ENCODE measurements at regions not wholly inside any gene's neighbourhood (a gene's known extent, or its start where the extent isn't known, plus 50 kb on each side); places are given as distances from the start of the nearest gene placed in this dataset.
A peak's percentile ranks its signal among the peaks of the same experiment; 100 is the strongest.
"Not testable (repeated sequence)": the region's sequence is repeated elsewhere in the genome, so short reads cannot be mapped to it uniquely, and the experiment has no call there.

- Histone ChIP-seq H3K36me3 (replicated peaks; ENCODE audit: low read depth, low read length) (no peaks in the 10 kb centered on the region), H4K20me1 (ENCODE audit: insufficient read depth, low read length) (no peaks in the 10 kb centered on the region), H2AFZ (ENCODE audit: low read depth, low read length) (no peak overlapping the region), H3K79me2 (ENCODE audit: low read length) (no peaks in the 10 kb centered on the region), H3K9me3 (ENCODE audit: insufficient read depth, low read length) (no peaks in the 10 kb centered on the region), H3K9ac (ENCODE audit: low read length) (no peak overlapping the region), H3K4me1 (ENCODE audit: low read length) (peaks cover 24% of the 10 kb centered on the region), H3K27ac (ENCODE audit: low read length) (no peak overlapping the region), H3K4me3 (ENCODE audit: low read length) (no peak overlapping the region), H3K4me2 (ENCODE audit: low read length) (no peak overlapping the region), H3K27me3 (ENCODE audit: low read depth, low read length) (no peaks in the 10 kb centered on the region)
- TF ChIP-seq, protein P1, sequence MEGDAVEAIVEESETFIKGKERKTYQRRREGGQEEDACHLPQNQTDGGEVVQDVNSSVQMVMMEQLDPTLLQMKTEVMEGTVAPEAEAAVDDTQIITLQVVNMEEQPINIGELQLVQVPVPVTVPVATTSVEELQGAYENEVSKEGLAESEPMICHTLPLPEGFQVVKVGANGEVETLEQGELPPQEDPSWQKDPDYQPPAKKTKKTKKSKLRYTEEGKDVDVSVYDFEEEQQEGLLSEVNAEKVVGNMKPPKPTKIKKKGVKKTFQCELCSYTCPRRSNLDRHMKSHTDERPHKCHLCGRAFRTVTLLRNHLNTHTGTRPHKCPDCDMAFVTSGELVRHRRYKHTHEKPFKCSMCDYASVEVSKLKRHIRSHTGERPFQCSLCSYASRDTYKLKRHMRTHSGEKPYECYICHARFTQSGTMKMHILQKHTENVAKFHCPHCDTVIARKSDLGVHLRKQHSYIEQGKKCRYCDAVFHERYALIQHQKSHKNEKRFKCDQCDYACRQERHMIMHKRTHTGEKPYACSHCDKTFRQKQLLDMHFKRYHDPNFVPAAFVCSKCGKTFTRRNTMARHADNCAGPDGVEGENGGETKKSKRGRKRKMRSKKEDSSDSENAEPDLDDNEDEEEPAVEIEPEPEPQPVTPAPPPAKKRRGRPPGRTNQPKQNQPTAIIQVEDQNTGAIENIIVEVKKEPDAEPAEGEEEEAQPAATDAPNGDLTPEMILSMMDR (IDR thresholded peaks at IDR 0.05; ENCODE audit: low read depth, low read length), result no peak
Measured at GRCh38 chr10:63692220-63692896, 171.2 kb downstream of the REEP3 start.

DNA sequence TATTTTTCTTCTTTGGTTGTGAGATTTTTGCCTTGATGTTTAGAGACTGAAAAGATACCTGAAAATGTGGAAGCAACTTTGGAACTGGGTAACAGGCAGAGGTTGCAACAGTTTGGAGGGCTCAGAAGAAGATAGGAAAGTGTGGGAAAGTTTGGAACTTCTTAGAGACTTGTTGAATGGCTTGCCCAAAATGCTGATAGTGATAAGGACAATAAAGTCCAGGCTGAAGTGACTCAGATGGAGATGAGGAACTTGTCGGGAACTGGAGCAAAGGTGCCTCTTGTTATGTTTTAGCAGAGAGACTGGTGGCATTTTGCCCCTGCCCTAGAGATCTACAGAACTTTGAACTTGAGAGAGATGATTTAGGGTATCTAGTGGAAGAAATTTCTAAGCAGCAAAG is 171.8 kb downstream of the REEP3 start:
- H3K36me3 ChIP-seq (replicated peaks; ENCODE audit: low read depth, low read length); H3K9ac ChIP-seq (ENCODE audit: low read length); H2AFZ ChIP-seq (ENCODE audit: low read depth, low read length); H3K27me3 ChIP-seq (ENCODE audit: low read depth, low read length); H4K20me1 ChIP-seq (ENCODE audit: insufficient read depth, low read length); H3K79me2 ChIP-seq (ENCODE audit: low read length); H3K4me3 ChIP-seq (ENCODE audit: low read length); H3K4me2 ChIP-seq (ENCODE audit: low read length); H3K9me3 ChIP-seq (ENCODE audit: insufficient read depth, low read length); H3K27ac ChIP-seq (ENCODE audit: low read length): not testable (repeated sequence)
- peaks cover 19% of the 10 kb centered on the region for H3K4me1 ChIP-seq (ENCODE audit: low read length)

DNA sequence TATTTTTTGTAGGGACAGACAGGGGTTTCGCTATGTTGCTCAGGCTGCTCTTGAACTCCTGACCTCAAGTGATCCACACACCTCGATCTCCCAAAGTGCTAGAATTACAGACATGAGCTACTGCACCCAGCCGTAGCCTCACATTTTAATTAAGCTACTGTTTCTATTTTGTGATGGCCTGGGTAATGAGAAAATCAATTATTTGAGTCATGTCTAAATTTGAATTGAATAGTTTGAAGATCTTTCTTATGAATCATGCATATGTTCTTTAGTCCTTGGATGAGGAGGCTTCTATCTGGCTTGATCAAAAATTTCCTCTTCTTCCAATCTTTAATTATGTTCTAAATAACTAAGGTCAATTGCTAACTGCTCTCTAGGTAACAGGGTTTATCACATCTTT is 175.0 kb downstream of the REEP3 start:
- Histone ChIP-seq H3K9ac (ENCODE audit: low read length) (no peak overlapping the region), H3K27me3 (ENCODE audit: low read depth, low read length) (no peaks in the 10 kb centered on the region), H3K9me3 (ENCODE audit: insufficient read depth, low read length) (no peaks in the 10 kb centered on the region), H3K36me3 (replicated peaks; ENCODE audit: low read depth, low read length) (no peaks in the 10 kb centered on the region), H3K27ac (ENCODE audit: low read length) (no peak overlapping the region), H2AFZ (ENCODE audit: low read depth, low read length) (no peak overlapping the region), H3K4me1 (ENCODE audit: low read length) (peaks cover 24% of the 10 kb centered on the region), H3K79me2 (ENCODE audit: low read length) (no peaks in the 10 kb centered on the region), H4K20me1 (ENCODE audit: insufficient read depth, low read length) (no peaks in the 10 kb centered on the region), H3K4me2 (ENCODE audit: low read length) (no peak overlapping the region), H3K4me3 (ENCODE audit: low read length) (no peak overlapping the region)
- TF ChIP-seq EZH2phosphoT487 (IDR thresholded peaks at IDR 0.05; ENCODE audit: low read depth), result no peak
- TF ChIP-seq, protein P1 (IDR thresholded peaks at IDR 0.05; ENCODE audit: low read depth, low read length), result no peak

DNA sequence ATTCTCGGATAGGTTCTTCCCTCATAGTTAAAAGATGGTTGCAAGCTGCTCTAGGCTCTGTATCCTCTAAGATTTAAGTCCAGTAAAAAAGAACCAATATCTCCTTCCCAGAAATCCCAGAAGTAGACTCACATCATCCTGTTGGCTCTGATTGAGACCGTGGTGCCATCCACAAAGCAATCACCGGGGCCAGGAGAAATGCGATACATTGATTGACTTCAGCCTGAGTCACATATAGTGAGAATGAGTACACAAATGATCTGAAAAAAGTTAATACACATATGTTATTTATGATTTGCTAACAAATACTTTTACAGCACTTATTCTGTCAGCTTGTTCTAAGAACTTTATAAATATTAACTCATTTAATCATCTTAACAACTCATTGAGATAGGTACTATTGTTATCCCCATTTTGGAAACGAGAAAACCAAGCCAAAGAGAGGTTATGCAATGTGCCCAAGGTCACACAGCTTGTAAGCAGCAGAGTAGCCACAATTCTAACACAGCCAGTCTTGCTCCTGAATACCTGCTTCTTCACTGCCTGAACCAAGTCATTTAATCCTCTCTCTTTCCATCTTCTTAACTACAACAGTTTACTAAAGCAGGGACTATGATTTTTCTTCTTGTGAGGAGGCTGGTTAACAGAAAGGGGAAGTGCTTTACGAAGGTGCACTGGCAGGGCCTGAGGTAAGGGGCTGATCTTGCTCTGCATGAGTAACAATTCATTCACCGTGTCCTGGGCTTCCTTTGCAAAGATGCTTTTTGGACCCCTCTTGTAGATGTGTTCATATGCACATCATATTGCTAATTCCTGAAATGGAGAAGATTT is 177.0 kb downstream of the REEP3 start:
- Histone ChIP-seq H2AFZ (ENCODE audit: low read depth, low read length) (no peak overlapping the region), H3K4me2 (ENCODE audit: low read length) (peak overlapping the region; percentile 54)
- no peak for TF ChIP-seq EZH2phosphoT487 (IDR thresholded peaks at IDR 0.05; ENCODE audit: low read depth)
- TF ChIP-seq, protein P1 (IDR thresholded peaks at IDR 0.05; ENCODE audit: low read depth, low read length), result no peak

More for the DNA sequence above, 177.0 kb downstream of the REEP3 start:
- Histone ChIP-seq H3K4me3 (ENCODE audit: low read length) (no peak overlapping the region), H3K79me2 (ENCODE audit: low read length) (no peaks in the 10 kb centered on the region), H4K20me1 (ENCODE audit: insufficient read depth, low read length) (no peaks in the 10 kb centered on the region), H3K9ac (ENCODE audit: low read length) (no peak overlapping the region), H3K36me3 (replicated peaks; ENCODE audit: low read depth, low read length) (no peaks in the 10 kb centered on the region), H3K4me1 (ENCODE audit: low read length) (peaks cover 33% of the 10 kb centered on the region), H3K9me3 (ENCODE audit: insufficient read depth, low read length) (no peaks in the 10 kb centered on the region), H3K27me3 (ENCODE audit: low read depth, low read length) (no peaks in the 10 kb centered on the region), H3K27ac (ENCODE audit: low read length) (no peak overlapping the region)
